ENCODE measurements at regions not wholly inside any gene's neighbourhood (a gene's known extent, or its start where the extent isn't known, plus 50 kb on each side); places are given as distances from the start of the nearest gene placed in this dataset.
A peak's percentile ranks its signal among the peaks of the same experiment; 100 is the strongest.

GRCh38 chr14:34368115-34368970, 93.7 kb downstream of the SPTSSA start (continued):
- TF ChIP-seq KLF13 (CRISPR knock-in tag; IDR thresholded peaks at IDR 0.05) (no peak), ZNF512 (CRISPR knock-in tag; IDR thresholded peaks at IDR 0.05) (no peak), ZNF296 (CRISPR knock-in tag; conservative IDR thresholded peaks at IDR 0.05) (no peak), ZNF784 (CRISPR knock-in tag; IDR thresholded peaks at IDR 0.05; ENCODE audit: borderline replicate concordance) (no peak), ZNF17 (CRISPR knock-in tag; IDR thresholded peaks at IDR 0.05) (0 out of 2 replicates have a peak, but pooled peaks have one; percentile 14), MTF1 (CRISPR knock-in tag; IDR thresholded peaks at IDR 0.05) (0 out of 2 replicates have a peak, but pooled peaks have one; percentile 48), CENPT (CRISPR knock-in tag; IDR thresholded peaks at IDR 0.05; ENCODE audit: low read depth) (no peak), ZNF567 (CRISPR knock-in tag; IDR thresholded peaks at IDR 0.05; ENCODE audit: borderline replicate concordance) (no peak), MEF2D (CRISPR knock-in tag; IDR thresholded peaks at IDR 0.05) (no peak), ZSCAN30 (CRISPR knock-in tag; IDR thresholded peaks at IDR 0.05) (no peak), IKZF1 (IDR thresholded peaks at IDR 0.05) (no peak), ZNF432 (CRISPR knock-in tag; IDR thresholded peaks at IDR 0.05; ENCODE audit: borderline replicate concordance) (no peak), DPF2 (CRISPR knock-in tag; IDR thresholded peaks at IDR 0.05; ENCODE audit: borderline replicate concordance, low read depth) (no peak), ATF4 (CRISPR knock-in tag; IDR thresholded peaks at IDR 0.05) (peak in 1 of 2 experiments; percentile 92; a peak in 2 of 4 replicates), ZNF816 (CRISPR knock-in tag; IDR thresholded peaks at IDR 0.05; ENCODE audit: borderline replicate concordance) (no peak), IRX3 (CRISPR knock-in tag; IDR thresholded peaks at IDR 0.05; ENCODE audit: borderline replicate concordance, low read depth) (no peak), KDM1A (CRISPR knock-in tag; IDR thresholded peaks at IDR 0.05) (peak; percentile 53; the same call in 1 of the 2 replicates), ZNF280B (CRISPR knock-in tag; IDR thresholded peaks at IDR 0.05; ENCODE audit: borderline replicate concordance) (no peak), WIZ (CRISPR knock-in tag; IDR thresholded peaks at IDR 0.05) (no peak), ZNF678 (CRISPR knock-in tag; IDR thresholded peaks at IDR 0.05) (no peak), SP1 (IDR thresholded peaks at IDR 0.05) (no peak), SP1 (CRISPR knock-in tag; IDR thresholded peaks at IDR 0.05) (no peak), TEAD2 (CRISPR knock-in tag; IDR thresholded peaks at IDR 0.05) (no peak), ZSCAN25 (CRISPR knock-in tag; IDR thresholded peaks at IDR 0.05) (no peak), ARNTL (CRISPR knock-in tag; IDR thresholded peaks at IDR 0.05) (0 out of 2 replicates have a peak, but pooled peaks have one; percentile 24), ZBTB7A (CRISPR knock-in tag; IDR thresholded peaks at IDR 0.05) (no peak), ZNF160 (CRISPR knock-in tag; IDR thresholded peaks at IDR 0.05) (no peak)

All from HepG2 (cell line).